COR-L47 (cell line): ENCODE measurements at regions not wholly inside any gene's neighbourhood (a gene's known extent, or its start where the extent isn't known, plus 50 kb on each side); places are given as distances from the start of the nearest gene placed in this dataset.
"Not testable (repeated sequence)": the region's sequence is repeated elsewhere in the genome, so short reads cannot be mapped to it uniquely, and the experiment has no call there.

Experiments
- DNase-seq: peaks from one replicate; lab custom pipeline; 2025; lab: John Stamatoyannopoulos, UW

- no peak for DNase-seq
Measured at GRCh38 chr1:3992103-3992556, 92.1 kb upstream of the C1orf174 start.

DNA sequence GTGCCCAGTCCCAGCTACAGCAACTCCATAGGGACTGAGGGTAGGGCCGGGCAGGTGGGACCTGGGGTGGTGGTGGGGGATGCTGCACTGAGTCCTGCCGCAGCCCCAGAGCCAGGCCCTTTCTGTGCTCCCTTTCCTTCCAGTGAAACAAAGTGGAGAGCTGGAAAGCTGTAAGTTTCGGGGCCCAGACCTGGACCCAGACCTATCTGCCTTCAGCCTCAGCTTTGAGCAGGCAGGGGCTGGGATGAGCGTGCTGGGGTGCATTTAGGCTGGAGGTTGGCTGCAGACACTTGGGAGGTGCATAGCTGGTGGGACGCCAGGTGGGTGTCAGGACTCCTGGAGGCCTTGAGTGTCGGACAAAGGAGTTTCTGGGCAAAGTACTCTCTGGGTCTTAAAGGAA is 92.7 kb upstream of the C1orf174 start:
- no peak for DNase-seq

GRCh38 chr1:3993619-3994375 is 93.7 kb upstream of the C1orf174 start:
- DNase-seq, result no peak

- no peak for DNase-seq
Measured at GRCh38 chr1:3995141-3995780, 95.2 kb upstream of the C1orf174 start.

GRCh38 chr1:3996846-3997705 is 97.0 kb upstream of the C1orf174 start:
- no peak for DNase-seq

GRCh38 chr1:3998086-3998485 is 98.0 kb upstream of the C1orf174 start:
- DNase-seq, result no peak

- not testable (repeated sequence) for DNase-seq
Measured at GRCh38 chr1:3999514-3999913, 99.4 kb upstream of the C1orf174 start.

DNA sequence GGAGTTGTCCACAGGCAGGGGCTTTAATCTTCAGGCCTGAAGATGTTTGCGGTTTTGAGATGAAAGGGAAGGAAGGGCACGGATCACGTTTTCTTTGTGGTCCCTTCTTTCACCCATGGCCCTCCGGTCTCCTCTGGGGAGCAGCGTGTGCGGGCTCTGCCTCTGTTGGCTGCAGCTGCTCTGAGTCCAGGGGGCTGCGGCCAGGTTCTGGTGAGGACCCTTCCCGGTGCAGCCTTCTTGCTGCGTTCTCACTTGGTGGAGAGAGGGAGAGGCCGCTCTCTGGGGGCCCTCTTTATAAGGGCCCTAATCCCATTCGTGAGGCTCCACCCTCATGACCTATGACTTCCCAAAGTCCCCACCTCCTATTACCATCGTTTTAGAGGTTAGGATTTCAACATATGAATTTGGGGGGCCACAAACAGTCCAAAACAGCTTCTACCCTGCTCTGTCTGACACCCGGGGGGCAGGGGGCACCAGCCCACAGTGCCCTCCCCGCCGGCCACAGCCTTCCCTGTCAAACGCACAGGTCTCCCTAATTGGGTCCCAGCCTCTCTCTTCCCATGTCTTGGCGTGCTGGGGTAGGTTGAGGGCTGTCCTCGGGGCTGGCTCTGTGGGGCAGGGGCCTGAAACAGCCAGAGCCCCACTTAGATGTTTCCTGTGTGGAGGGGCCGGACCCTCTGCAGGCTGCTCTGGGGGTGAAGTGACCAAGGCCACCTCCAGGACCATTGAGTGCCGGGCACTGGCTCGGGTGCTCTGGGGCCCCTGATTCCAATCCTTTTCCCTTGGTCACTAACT is 100.1 kb upstream of the C1orf174 start:
- no peak for DNase-seq

- no peak for DNase-seq
Measured at GRCh38 chr1:4000811-4001251, 100.8 kb upstream of the C1orf174 start.

GRCh38 chr1:4001461-4001860 is 101.4 kb upstream of the C1orf174 start:
- DNase-seq, result no peak

- DNase-seq, result no peak
Measured at GRCh38 chr1:4002061-4002521, 102.0 kb upstream of the C1orf174 start.

DNA sequence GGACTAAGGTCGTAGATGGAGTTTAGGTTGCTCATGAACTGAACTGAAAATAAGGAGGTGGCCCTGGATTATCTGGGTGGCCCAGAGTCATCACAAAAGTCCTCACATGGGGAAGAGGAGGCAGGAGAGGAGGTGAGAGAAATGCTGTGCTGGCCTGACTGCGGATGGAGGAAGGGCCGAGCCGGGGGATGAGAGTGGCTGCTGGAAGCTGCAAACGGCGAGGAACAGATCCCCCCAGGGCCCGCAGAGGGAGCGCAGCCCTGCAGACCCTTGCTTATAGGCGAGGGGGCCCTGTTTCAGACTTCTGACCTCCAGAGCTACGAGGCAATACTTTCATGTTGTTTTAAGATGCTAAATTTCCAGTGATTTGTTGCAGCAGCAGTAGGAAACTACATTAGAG is 102.7 kb upstream of the C1orf174 start:
- no peak for DNase-seq

DNA sequence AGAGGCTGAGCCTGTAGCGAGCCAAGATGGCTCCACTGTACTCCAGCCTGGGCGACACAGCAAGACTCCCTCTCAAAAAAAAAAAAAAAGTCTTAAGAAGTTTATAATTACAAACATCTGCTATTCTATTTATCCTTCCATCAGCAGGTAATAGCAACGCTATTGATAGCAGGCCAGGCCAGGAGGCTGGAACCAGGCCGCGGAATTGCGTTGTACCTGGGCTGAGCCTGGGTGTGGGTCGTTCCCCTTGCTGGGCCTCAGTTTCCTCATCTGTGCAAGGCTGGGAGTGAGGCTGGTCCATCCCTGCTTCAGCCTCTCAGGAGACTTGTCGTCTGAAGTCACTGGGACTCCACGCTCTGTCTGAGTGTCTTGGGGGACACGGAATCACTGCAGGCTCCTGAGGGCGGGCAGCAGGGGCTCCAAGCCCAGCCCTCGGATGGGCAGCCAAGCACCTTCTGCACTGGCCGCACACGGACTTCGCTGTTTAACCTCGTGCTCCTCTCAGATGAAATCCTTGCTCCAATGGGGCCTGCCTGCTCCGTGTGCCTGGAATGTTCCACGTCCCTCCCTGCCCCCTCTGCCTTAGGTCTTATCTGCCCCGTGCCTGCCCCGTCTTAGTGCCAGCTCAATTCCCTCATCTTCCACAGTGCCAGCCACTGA is 103.9 kb upstream of the C1orf174 start:
- no peak for DNase-seq

GRCh38 chr1:4004635-4005430 is 104.8 kb upstream of the C1orf174 start:
- no peak for DNase-seq

- DNase-seq, result no peak
Measured at GRCh38 chr1:4005431-4005830, 105.4 kb upstream of the C1orf174 start.

DNA sequence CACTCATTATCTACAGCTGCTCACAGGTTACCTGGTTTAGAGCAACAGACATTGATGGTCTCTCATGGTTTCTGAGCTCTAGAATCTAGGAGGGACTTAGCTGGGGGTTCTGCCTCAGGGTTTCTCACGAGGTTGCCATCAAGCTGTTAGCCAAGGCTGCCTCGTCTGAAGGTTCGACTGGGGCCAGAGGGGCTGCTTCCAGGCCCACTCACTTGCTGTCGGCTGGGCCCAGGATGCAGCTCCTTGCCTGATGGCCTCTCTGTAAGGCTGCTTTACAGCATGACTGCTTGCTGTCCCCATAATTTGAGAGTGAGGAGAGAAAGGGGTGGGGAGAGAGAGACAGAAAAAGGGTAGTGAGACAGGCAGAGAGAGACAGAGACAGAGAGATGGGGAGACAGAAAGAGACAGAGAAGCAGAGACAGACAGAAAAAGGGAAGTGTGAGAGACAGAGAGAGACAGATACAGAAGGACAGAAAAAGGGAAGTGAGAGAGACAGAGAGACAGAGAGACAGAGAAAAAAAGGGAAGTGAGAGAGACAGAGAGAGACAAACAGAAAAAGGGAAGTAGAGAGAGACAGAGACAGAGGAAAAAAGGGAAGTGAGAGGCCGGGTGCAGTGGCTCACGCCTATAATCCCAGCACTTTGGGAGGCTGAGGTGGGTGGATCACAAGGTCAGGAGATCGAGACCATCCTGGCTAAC is 106.8 kb upstream of the C1orf174 start:
- no peak for DNase-seq

- DNase-seq, result no peak
Measured at GRCh38 chr1:4010284-4010683, 110.2 kb upstream of the C1orf174 start.

DNA sequence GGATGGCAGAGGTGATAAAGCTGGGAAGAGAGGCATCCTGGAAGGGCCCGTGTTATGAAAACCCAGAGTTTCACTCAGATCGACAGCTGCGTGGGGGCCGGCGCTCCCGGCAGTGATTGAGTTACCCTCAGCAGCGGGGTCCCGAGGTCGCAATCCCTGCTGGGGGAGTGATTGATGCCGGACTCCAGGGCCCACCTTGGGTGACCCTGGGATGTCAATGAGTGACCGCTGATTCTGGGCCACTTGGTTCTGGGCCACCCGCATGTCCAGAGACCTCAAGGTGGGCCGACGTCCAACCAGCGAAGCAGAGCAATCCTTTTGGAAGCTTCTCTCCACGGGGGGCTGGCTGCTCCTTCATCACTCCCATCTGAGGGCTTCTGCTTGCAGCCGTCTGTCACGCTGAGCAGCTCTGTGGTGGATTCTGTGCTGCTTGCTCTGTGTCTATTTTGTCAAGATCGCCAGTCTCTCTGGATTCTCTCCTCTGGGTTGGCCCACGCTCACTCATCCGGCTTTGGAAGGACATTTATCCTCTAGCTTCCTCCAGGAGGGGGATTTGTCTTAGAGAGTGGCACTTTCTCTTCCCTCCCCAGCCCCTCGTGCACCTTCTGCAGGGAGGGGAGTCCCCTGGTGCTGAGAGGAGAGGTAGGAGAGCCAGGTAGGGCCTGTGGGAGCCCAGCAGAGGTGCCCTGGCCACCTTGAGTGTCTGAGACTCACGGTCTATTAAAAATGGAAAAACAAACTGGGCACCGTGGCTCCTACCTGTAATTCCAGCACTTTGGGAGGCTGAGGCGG is 110.9 kb upstream of the C1orf174 start:
- DNase-seq, result no peak
